Anterior cingulate cortex (tissue), 58 donors: ENCODE measurements at regions not wholly inside any gene's neighbourhood (a gene's known extent, or its start where the extent isn't known, plus 50 kb on each side); places are given as distances from the start of the nearest gene placed in this dataset.

ENCODE experiments used
- DNase-seq, 58 donors: peaks; one replicate each; lab custom pipeline; 2025; lab: John Stamatoyannopoulos, UW

- DNase-seq = no peak
Measured at GRCh38 chr7:153005750-153006435, 246.3 kb downstream of the ACTR3B start.

DNA sequence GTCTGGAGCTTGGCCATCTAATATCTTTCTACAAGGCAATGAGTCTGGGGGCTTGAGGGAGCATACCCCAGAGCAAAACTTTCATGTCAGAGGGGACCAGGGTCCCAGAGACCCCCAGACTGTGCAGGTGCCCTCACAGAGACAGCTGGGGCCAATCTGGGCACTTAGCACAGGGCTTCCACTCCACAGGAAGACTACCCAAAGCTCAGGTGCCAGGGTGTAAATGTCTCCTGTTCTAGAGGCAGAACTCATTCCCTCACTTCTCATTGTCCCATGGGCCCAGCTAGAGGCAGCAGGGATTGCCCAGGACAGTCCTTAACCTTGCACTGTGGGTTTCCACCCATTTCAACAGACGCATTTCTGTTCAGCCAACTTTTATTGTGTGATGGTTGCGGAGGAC, 246.9 kb downstream of the ACTR3B start:
- no peak for DNase-seq

- no peak for DNase-seq
Measured at GRCh38 chr7:153006911-153007310, 247.4 kb downstream of the ACTR3B start.

- DNase-seq = no peak
Measured at GRCh38 chr7:153010416-153010815, 250.9 kb downstream of the ACTR3B start.

GRCh38 chr7:153012203-153012602, 252.7 kb downstream of the ACTR3B start:
- DNase-seq = no peak

GRCh38 chr7:153017223-153017622, 257.7 kb downstream of the ACTR3B start:
- DNase-seq = no peak

DNA sequence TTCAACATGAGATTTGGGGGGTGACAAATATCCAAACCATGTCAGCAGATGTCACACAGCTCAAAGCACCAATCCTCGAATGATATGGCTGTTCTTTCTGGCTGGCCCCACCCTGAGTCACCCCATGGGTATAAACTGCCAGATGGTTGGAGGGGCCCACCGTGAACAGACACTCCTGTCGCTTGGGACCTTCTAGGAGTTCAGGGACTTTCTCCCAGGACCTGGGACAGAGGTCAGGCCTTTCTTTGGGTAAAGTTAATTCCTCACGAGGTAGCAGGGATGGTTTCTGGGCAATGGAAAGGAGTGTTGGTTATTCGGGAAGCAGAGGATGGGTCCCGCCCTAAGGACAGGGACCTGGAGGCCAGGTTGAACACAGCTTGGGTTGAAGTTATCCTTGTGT, 262.0 kb downstream of the ACTR3B start:
- DNase-seq = no peak

DNA sequence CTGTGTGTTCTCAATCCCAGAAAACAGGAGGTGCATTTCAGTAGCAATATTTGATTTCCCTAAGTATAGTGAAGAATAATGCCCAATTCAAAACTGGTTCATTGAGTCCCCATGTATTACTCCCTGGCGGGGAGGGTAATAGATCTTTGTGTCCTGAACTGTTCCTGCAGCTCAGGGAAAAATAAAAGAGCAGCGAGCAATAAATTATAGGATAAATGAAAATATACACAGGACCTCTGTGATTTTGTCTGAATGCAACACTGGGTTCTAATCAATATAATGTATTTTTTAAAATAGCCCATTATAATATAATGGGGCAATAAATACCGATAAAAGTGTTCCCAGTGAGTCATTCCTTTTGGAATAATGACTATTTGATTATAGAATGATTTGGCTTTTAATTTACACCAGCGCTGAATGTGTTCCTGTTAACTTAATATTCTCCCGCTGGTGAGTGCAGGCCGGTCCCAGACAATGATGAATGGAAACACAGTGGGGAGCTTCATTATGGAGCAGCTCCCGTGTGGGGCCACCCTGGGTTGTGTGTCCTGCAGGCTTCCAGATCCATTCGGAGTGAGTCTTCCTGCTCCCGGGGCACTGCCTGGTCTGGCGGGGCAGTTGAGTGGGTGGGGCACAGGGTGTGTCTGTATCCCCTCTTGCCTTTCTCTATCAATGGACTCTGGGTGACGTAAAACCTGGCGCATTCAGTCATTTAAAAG, 263.1 kb downstream of the ACTR3B start:
- DNase-seq = no peak

DNA sequence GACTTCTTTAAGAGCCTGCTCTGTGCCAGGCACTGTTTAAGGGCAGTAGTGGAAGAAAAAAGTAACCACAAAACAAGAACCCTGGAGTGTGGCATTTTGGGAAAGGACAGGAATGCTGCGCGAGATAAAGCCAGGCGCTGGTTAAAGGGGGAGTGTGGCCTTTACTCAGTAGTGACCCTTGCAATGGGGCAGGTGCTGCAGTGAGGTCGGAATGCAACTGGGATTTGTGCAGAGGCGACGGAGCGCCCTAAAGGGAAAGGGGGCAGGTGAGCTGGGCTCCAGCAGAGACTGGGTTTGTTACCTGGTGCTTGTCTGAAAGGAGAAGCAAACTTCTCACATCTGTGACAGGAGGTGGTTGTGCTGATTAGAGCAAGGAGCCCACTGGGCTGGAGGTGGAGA, 263.6 kb downstream of the ACTR3B start:
- DNase-seq = no peak

- DNase-seq = no peak
Measured at GRCh38 chr7:153027210-153027609, 267.7 kb downstream of the ACTR3B start.

GRCh38 chr7:153027904-153028303, 268.4 kb downstream of the ACTR3B start:
- DNase-seq = no peak

DNA sequence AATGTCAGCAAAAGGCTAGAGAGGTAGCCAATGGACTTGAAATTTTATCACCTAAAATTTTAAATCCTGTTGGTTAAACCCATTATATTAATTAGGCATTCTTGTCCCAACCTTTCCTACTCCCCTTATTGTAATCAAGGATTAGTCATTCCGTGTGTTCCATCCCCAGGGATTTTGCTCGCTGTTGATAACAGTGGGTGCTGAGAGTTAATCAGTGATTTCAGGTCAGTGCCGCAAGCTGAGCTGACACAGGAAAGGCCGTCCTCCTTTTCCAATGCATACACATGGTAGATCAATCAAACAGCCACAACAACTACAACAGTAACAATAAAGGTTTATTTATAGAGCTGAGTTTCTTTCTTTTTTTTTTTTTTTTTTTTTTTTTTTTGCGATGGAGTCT, 271.4 kb downstream of the ACTR3B start:
- DNase-seq = no peak

DNA sequence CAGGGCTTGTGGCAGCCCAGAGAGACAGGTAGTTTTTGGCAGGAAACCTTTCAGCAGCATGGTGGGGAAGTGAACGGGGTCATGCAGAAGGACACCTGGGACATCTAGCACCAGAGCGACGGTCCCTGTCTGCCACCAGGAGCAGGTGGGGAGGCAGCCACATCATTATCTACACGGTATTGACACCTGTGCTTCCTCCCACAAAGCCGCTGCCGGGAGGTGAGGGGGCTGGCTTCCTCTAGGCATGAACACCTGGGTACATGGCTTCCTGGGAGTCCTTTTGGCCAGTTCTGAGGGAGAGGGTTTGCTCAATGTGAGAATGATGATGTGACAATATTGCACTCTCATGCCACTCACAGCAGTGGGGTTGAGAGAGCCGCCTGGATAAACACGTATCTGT, 275.2 kb downstream of the ACTR3B start:
- DNase-seq = no peak

GRCh38 chr7:153036396-153037063, 277.0 kb downstream of the ACTR3B start:
- no peak for DNase-seq

GRCh38 chr7:153043440-153043839, 283.9 kb downstream of the ACTR3B start:
- DNase-seq = no peak

- DNase-seq = no peak
Measured at GRCh38 chr7:153044981-153045380, 285.4 kb downstream of the ACTR3B start.

DNA sequence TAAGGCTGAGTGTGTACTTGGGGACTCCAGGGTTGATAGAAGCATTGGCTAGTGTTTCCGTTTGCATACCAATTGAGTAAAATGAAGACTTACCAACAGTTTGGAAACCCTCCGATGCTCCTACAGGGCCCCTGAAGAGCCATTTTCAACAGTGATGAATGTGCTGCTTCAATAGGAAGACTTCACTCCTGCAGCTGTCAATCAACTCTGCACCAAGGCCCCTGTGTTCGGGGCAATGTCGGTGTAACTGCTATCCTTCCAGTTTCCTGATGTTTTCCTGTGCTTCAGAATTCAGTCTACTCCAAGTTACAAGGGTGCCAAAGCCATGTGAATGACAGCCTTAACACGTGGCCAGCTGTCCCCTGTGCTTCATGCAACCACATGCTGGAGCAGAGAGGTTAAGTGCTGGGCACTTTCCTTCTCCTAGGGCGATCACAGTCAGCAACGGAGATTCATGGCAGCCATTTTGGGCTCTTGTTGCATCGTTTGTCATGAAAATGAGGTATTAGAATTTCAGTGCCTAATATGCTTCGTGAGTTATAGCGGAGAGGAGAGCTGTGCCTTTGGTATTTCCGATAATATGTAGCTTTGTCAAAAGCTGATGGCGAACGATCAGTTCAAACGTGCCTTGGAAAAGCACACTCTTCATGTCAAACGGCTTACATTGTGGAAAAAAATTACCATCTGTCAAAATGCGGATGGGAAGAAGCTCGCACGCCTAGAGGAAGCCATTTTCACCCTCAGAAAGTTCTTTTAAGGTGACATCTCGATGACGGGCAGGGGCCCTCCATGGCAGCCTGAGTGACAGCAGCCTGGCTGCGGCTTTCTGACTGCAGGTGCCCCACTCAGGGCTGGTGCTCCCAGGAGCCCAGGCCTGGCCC, 287.8 kb downstream of the ACTR3B start:
- no peak for DNase-seq

- DNase-seq = no peak
Measured at GRCh38 chr7:153052206-153052605, 292.7 kb downstream of the ACTR3B start.

DNA sequence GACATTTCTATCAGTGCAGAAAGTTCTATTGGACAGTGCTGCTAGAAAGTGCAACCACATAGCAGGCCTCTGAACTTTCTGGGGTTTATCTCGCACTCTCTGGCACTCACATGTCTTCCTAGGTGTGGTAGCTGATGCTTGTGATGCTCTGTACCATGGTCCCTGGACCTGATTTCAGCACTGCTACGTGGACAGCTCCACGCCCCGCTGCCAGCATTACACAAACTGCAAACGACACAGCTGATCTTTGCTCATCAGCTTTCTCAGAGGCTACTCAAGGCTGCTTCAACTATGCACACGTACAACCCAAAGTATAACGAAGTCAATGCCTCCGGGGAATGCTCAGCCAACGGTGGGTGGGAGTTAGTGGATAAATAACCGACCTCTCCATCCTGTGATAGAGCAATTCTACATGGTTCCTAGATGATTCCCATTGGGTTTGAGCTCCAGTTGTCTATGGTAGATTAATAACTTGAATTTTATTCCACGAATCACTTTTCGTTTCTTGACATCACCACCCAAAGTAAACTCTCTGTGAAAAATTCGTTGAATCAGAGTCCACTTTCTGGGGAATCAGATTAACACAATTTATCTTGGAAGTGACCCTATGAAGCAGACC, 302.5 kb downstream of the ACTR3B start:
- no peak for DNase-seq

- no peak for DNase-seq
Measured at GRCh38 chr7:153065051-153065450, 305.5 kb downstream of the ACTR3B start.
